GM12892 (cell line): ENCODE measurements at regions not wholly inside any gene's neighbourhood (a gene's known extent, or its start where the extent isn't known, plus 50 kb on each side); places are given as distances from the start of the nearest gene placed in this dataset.

Experiments
- POLR2A ChIP-seq: IDR thresholded peaks from 2 replicates; pipeline ENCODE4 v1.6.1; 2011; ENCODE audit warnings: low read depth, low read length, control low read depth
- POLR2AphosphoS5 ChIP-seq: IDR thresholded peaks from 2 replicates; pipeline ENCODE4 v1.6.1; 2011; ENCODE audit warnings: low read depth, low read length, control low read depth

DNA sequence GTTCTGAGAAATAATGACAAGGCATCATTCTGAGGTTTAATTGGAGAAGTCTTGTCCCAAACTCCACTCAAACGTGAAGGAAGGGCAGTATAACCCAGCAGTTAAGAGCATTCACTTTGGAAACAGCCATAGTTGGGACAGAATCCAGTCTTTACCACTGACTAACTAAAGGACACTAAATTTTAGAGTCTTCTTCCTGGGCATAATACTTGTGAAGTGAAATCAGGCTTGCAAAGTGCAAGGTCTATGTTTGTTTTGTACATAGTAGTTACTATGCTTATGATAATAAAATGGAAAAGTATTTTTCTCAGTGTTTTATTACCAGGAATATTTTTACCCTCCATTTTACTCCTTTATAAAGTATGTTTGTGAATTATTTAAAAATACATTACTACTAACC, 748.2 kb upstream of the ID2 start:
- no peak for TF ChIP-seq POLR2AphosphoS5
- no peak for TF ChIP-seq POLR2A
